Gastrocnemius medialis (tissue), 4 donors: ENCODE measurements at regions not wholly inside any gene's neighbourhood (a gene's known extent, or its start where the extent isn't known, plus 50 kb on each side); places are given as distances from the start of the nearest gene placed in this dataset.

ENCODE experiments used
- POLR2A ChIP-seq, 2 donors: fragments of 450-650 bp; IDR thresholded peaks; one replicate each; pipeline ENCODE4 v1.6.1; 2017; ENCODE audit warnings: antibody characterized with exemption in 2 of 2, mild to moderate bottlenecking in 2 of 2, moderate library complexity in 2 of 2
- TF ChIP-seq, protein P1 (sequence below), 5 experiments: fragments of 450-650 bp in 3 of 5; fragments of 200-600 bp in 2 of 5; sonication (generic) in 2 of 5; IDR thresholded peaks in 4 of 5; conservative IDR thresholded peaks in 1 of 5; 1 replicate in 4 of 5; 2 replicates in 1 of 5; pipeline ENCODE4 v1.5.1; 2016 to 2019; ENCODE audit warnings: antibody characterized with exemption in 5 of 5, mild to moderate bottlenecking in 3 of 5, moderate library complexity in 3 of 5

DNA sequence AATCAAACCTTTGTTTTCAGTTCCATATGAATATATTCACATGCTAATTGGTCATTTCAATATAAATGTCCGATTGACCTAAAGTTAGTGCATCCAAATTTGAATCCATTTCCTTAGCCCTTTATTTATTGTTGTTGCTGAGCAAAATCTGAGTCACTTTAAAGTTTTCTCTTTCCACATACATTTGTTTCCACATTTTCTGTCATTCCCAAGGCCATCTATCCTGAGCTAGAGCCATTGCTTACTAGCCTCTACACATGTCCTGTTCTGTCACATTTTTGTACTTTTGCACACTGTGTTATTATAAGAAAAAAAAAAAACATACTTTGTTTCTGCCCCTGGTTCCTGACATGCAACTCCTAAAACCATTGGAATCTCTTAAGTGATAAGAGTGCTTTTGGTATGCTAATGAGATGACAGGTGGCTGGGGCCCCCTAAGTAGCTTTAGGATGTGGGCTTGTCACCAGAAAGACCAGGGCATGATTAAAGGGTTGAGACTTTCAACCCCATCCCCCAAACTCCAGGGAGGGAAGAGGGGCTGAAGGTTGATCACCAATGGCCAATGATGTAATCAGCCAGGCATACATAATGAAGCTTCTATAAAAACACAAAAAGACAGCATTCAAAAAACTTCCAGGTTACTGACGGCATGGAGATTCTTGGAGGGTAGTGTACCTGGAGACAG lies 353.3 kb upstream of the MAGEB16 start:
- TF ChIP-seq, protein P1, sequence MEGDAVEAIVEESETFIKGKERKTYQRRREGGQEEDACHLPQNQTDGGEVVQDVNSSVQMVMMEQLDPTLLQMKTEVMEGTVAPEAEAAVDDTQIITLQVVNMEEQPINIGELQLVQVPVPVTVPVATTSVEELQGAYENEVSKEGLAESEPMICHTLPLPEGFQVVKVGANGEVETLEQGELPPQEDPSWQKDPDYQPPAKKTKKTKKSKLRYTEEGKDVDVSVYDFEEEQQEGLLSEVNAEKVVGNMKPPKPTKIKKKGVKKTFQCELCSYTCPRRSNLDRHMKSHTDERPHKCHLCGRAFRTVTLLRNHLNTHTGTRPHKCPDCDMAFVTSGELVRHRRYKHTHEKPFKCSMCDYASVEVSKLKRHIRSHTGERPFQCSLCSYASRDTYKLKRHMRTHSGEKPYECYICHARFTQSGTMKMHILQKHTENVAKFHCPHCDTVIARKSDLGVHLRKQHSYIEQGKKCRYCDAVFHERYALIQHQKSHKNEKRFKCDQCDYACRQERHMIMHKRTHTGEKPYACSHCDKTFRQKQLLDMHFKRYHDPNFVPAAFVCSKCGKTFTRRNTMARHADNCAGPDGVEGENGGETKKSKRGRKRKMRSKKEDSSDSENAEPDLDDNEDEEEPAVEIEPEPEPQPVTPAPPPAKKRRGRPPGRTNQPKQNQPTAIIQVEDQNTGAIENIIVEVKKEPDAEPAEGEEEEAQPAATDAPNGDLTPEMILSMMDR (IDR thresholded peaks at IDR 0.05 in 4 of 5, conservative IDR thresholded peaks at IDR 0.05 in 1 of 5), result no peak
- no peak for TF ChIP-seq POLR2A (IDR thresholded peaks at IDR 0.05)
